ENCODE measurements at regions not wholly inside any gene's neighbourhood (a gene's known extent, or its start where the extent isn't known, plus 50 kb on each side); places are given as distances from the start of the nearest gene placed in this dataset.
A peak's percentile ranks its signal among the peaks of the same experiment; 100 is the strongest.

GRCh38 chr15:62896380-62896866 is 146.1 kb upstream of the TPM1 start (continued):
- TF ChIP-seq AR (CRISPR knock-in tag; IDR thresholded peaks at IDR 0.05) (no peak), ZNF263 (CRISPR knock-in tag; IDR thresholded peaks at IDR 0.05; ENCODE audit: low read depth) (no peak), E2F1 (CRISPR knock-in tag; IDR thresholded peaks at IDR 0.05) (no peak), ZMAT4 (CRISPR knock-in tag; IDR thresholded peaks at IDR 0.05) (no peak), ZNF121 (CRISPR knock-in tag; IDR thresholded peaks at IDR 0.05) (no peak), NR2C2 (CRISPR knock-in tag; IDR thresholded peaks at IDR 0.05) (no peak), ETV6 (CRISPR knock-in tag; IDR thresholded peaks at IDR 0.05) (no peak)

- Mint-ChIP-seq H3K9me3 (no peaks in the 10 kb centered on the region), H3K36me3 (no peaks in the 10 kb centered on the region), H3K27ac (no peak overlapping the region), H3K4me3 (no peak overlapping the region), H3K4me1 (peaks cover 47% of the 10 kb centered on the region), H3K27me3 (ENCODE audit: low read depth) (no peaks in the 10 kb centered on the region)
- ChIA-PET POLR2A (no interaction called here), CTCF (no interaction called here)
- TF ChIP-seq MXD4 (CRISPR knock-in tag; IDR thresholded peaks at IDR 0.05; ENCODE audit: borderline replicate concordance) = no peak
- 0 out of 2 replicates have a peak, but pooled peaks have one; percentile 11 for TF ChIP-seq GABPB1 (CRISPR knock-in tag; IDR thresholded peaks at IDR 0.05)
- ATAC-seq (no peak), DNase-seq (ENCODE audit: low spot score) (no peak)
Observed at GRCh38 chr15:62896969-62897486, 145.5 kb upstream of the TPM1 start.

- Mint-ChIP-seq H3K27me3 (ENCODE audit: low read depth) (no peaks in the 10 kb centered on the region), H3K36me3 (no peaks in the 10 kb centered on the region), H3K4me1 (peaks cover 53% of the 10 kb centered on the region), H3K27ac (no peak overlapping the region), H3K9me3 (no peaks in the 10 kb centered on the region), H3K4me3 (no peak overlapping the region)
- ChIA-PET POLR2A (no interaction called here), CTCF (interaction anchor here (1.2 kb wide), 1 partner anchor 22 kb away, joined by 3 read pairs; no protein-coding TSS in a partner anchor)
- ATAC-seq = no peak
- no peak for DNase-seq (ENCODE audit: low spot score)
- no peak for TF ChIP-seq MYBL2 (CRISPR knock-in tag; IDR thresholded peaks at IDR 0.05)
- no peak for TF ChIP-seq OVOL2 (CRISPR knock-in tag; IDR thresholded peaks at IDR 0.05; ENCODE audit: borderline replicate concordance)
- no peak for TF ChIP-seq ZMAT4 (CRISPR knock-in tag; IDR thresholded peaks at IDR 0.05)
- TF ChIP-seq GABPB1 (CRISPR knock-in tag; IDR thresholded peaks at IDR 0.05) = no peak
- no peak for TF ChIP-seq CREM (CRISPR knock-in tag; IDR thresholded peaks at IDR 0.05)
- TF ChIP-seq PREB (CRISPR knock-in tag; IDR thresholded peaks at IDR 0.05; ENCODE audit: borderline replicate concordance) = no peak
- no peak for TF ChIP-seq ELF4 (CRISPR knock-in tag; IDR thresholded peaks at IDR 0.05; ENCODE audit: low read depth)
- no peak for TF ChIP-seq NFYB (CRISPR knock-in tag; conservative IDR thresholded peaks at IDR 0.05; ENCODE audit: low read depth)
- no peak for TF ChIP-seq IRF1 (CRISPR knock-in tag; IDR thresholded peaks at IDR 0.05)
- TF ChIP-seq ZNF138 (CRISPR knock-in tag; conservative IDR thresholded peaks at IDR 0.05) = no peak
- no peak for TF ChIP-seq ETV6 (CRISPR knock-in tag; IDR thresholded peaks at IDR 0.05)
- TF ChIP-seq TP53 (CRISPR knock-in tag; IDR thresholded peaks at IDR 0.05) = no peak
- no peak for TF ChIP-seq CTCF (IDR thresholded peaks at IDR 0.05)
- no peak for TF ChIP-seq ZNF232 (CRISPR knock-in tag; IDR thresholded peaks at IDR 0.05)
- no peak for TF ChIP-seq FOXK1 (CRISPR knock-in tag; IDR thresholded peaks at IDR 0.05)
- no peak for TF ChIP-seq ATF3 (CRISPR knock-in tag; conservative IDR thresholded peaks at IDR 0.05)
- TF ChIP-seq ZNF512 (CRISPR knock-in tag; IDR thresholded peaks at IDR 0.05; ENCODE audit: borderline replicate concordance) = no peak
Observed at GRCh38 chr15:62897634-62898033, 144.9 kb upstream of the TPM1 start.
